ENCODE measurements at regions not wholly inside any gene's neighbourhood (a gene's known extent, or its start where the extent isn't known, plus 50 kb on each side); places are given as distances from the start of the nearest gene placed in this dataset.

DNA sequence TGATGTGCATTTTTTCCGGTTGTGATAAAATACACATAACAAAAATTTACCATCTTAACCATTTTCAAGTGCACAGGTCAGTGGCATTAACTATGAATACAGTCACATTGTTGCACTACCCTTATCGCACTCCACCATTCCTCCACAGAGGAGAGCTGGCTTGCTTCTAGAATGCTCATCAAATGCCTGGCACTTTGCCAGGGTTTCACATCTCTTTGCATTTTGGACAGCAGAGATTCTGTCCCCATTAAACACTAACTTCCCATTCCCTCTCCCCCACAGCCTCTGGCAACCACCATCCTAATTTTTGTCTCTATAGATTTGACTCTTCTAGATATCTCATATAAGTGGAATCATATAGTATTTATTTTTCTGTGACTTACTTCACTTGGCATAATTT, 165.0 kb downstream of the ASB1 start:
- TF ChIP-seq REST (IDR thresholded peaks at IDR 0.05; ENCODE audit: insufficient replicate concordance, low read depth) (no peak), CTCF (IDR thresholded peaks at IDR 0.05; ENCODE audit: insufficient read depth, low read length) (no peak), POLR2AphosphoS5 (IDR thresholded peaks at IDR 0.05; ENCODE audit: low read depth) (no peak)

Measured in HL-60 (cell line).